ENCODE measurements at regions not wholly inside any gene's neighbourhood (a gene's known extent, or its start where the extent isn't known, plus 50 kb on each side); places are given as distances from the start of the nearest gene placed in this dataset.

GRCh38 chr7:89800761-89801160, 353.5 kb upstream of the STEAP1 start:
- Histone ChIP-seq H3K4me1 (no peaks in the 10 kb centered on the region), H3K4me3 (ENCODE audit: low read depth, low read length) (no peak overlapping the region), H3K36me3 (ENCODE audit: control insufficient read depth, insufficient read depth, low read length) (no peaks in the 10 kb centered on the region), H3K27me3 (replicated peaks; ENCODE audit: control insufficient read depth, insufficient read depth, low read length) (no peaks in the 10 kb centered on the region), H3K9me3 (no peaks in the 10 kb centered on the region)
- no peak overlapping the region for H3K4me3 Mint-ChIP-seq (ENCODE audit: unreplicated experiment)
- intact Hi-C loops (cut with micrococcal nuclease; ENCODE audit: unreplicated experiment), result no loop called here
- POLR2A ChIA-PET, result no interaction called here
- CTCF ChIA-PET, result no interaction called here
- H3K36me3 Mint-ChIP-seq (ENCODE audit: insufficient read depth, unreplicated experiment), result no peaks in the 10 kb centered on the region
- no peaks in the 10 kb centered on the region for H3K4me1 Mint-ChIP-seq (ENCODE audit: low read depth, unreplicated experiment)
- TF ChIP-seq CTCF (IDR thresholded peaks at IDR 0.05; ENCODE audit: insufficient read depth in 1 of 2, low read depth in 1 of 2, low read length in 1 of 2, severe bottlenecking in 1 of 2, unreplicated experiment in 1 of 2), result no peak
- DNase-seq, result no peak
- no peaks in the 10 kb centered on the region for H3K9me3 Mint-ChIP-seq (ENCODE audit: unreplicated experiment)
- H3K27me3 Mint-ChIP-seq (ENCODE audit: insufficient read depth, unreplicated experiment), result no peaks in the 10 kb centered on the region
- H3K27ac Mint-ChIP-seq (ENCODE audit: unreplicated experiment), result no peak overlapping the region
- no TSS peak for BruUV-seq (replicated peaks)

GRCh38 chr7:89809291-89809690, 345.0 kb upstream of the STEAP1 start:
- BruUV-seq (replicated peaks), result no TSS peak
- Histone ChIP-seq H3K9me3 (no peaks in the 10 kb centered on the region), H3K36me3 (ENCODE audit: control insufficient read depth, insufficient read depth, low read length) (no peaks in the 10 kb centered on the region), H3K27me3 (replicated peaks; ENCODE audit: control insufficient read depth, insufficient read depth, low read length) (no peaks in the 10 kb centered on the region), H3K4me3 (ENCODE audit: low read depth, low read length) (no peak overlapping the region), H3K4me1 (no peaks in the 10 kb centered on the region)
- Mint-ChIP-seq H3K4me3 (ENCODE audit: unreplicated experiment) (no peak overlapping the region), H3K36me3 (ENCODE audit: insufficient read depth, unreplicated experiment) (no peaks in the 10 kb centered on the region), H3K27ac (ENCODE audit: unreplicated experiment) (no peak overlapping the region), H3K9me3 (ENCODE audit: unreplicated experiment) (peaks cover 9% of the 10 kb centered on the region), H3K4me1 (ENCODE audit: low read depth, unreplicated experiment) (no peaks in the 10 kb centered on the region), H3K27me3 (ENCODE audit: insufficient read depth, unreplicated experiment) (peaks cover 2% of the 10 kb centered on the region)
- POLR2A ChIA-PET, result no interaction called here
- no peak for TF ChIP-seq CTCF (IDR thresholded peaks at IDR 0.05; ENCODE audit: insufficient read depth in 1 of 2, low read depth in 1 of 2, low read length in 1 of 2, severe bottlenecking in 1 of 2, unreplicated experiment in 1 of 2)
- DNase-seq, result no peak
- intact Hi-C loops (cut with micrococcal nuclease; ENCODE audit: unreplicated experiment), result no loop called here
- CTCF ChIA-PET, result no interaction called here

- Histone ChIP-seq H3K9me3 (no peaks in the 10 kb centered on the region), H3K36me3 (ENCODE audit: control insufficient read depth, insufficient read depth, low read length) (no peaks in the 10 kb centered on the region), H3K27me3 (replicated peaks; ENCODE audit: control insufficient read depth, insufficient read depth, low read length) (no peaks in the 10 kb centered on the region), H3K4me1 (no peaks in the 10 kb centered on the region), H3K4me3 (ENCODE audit: low read depth, low read length) (no peak overlapping the region)
- Mint-ChIP-seq H3K27me3 (ENCODE audit: insufficient read depth, unreplicated experiment) (peaks cover 2% of the 10 kb centered on the region), H3K4me1 (ENCODE audit: low read depth, unreplicated experiment) (no peaks in the 10 kb centered on the region), H3K4me3 (ENCODE audit: unreplicated experiment) (no peak overlapping the region), H3K9me3 (ENCODE audit: unreplicated experiment) (peaks cover 9% of the 10 kb centered on the region), H3K27ac (ENCODE audit: unreplicated experiment) (no peak overlapping the region), H3K36me3 (ENCODE audit: insufficient read depth, unreplicated experiment) (no peaks in the 10 kb centered on the region)
- POLR2A ChIA-PET, result no interaction called here
- intact Hi-C loops (cut with micrococcal nuclease; ENCODE audit: unreplicated experiment), result no loop called here
- CTCF ChIA-PET, result no interaction called here
- no peak for DNase-seq
- TF ChIP-seq CTCF (IDR thresholded peaks at IDR 0.05; ENCODE audit: insufficient read depth in 1 of 2, low read depth in 1 of 2, low read length in 1 of 2, severe bottlenecking in 1 of 2, unreplicated experiment in 1 of 2), result no peak
- BruUV-seq (replicated peaks), result no TSS peak
These were observed 341.2 kb upstream of the STEAP1 start for GRCh38 chr7:89813081-89813480.
